Gastroesophageal sphincter (tissue), 3 donors: ENCODE measurements at regions not wholly inside any gene's neighbourhood (a gene's known extent, or its start where the extent isn't known, plus 50 kb on each side); places are given as distances from the start of the nearest gene placed in this dataset.

ENCODE experiments used
- CTCF ChIP-seq, 4 experiments: fragments of 200-600 bp in 2 of 4; fragments of 450-650 bp in 2 of 4; sonication (generic) in 1 of 4; IDR thresholded peaks; one replicate each; pipeline ENCODE4 v1.5.1; 2017 to 2019; ENCODE audit warnings: antibody characterized with exemption in 4 of 4, mild to moderate bottlenecking in 2 of 4, moderate library complexity in 2 of 4
- EP300 ChIP-seq: sonication (generic); formaldehyde crosslinking; IDR thresholded peaks from one replicate; pipeline ENCODE4 v1.6.1; 2017; ENCODE audit warnings: antibody characterized with exemption, mild to moderate bottlenecking
- POLR2A ChIP-seq, 2 donors: fragments of 450-650 bp; IDR thresholded peaks; one replicate each; pipeline ENCODE4 v1.6.1; 2017; ENCODE audit warnings: antibody characterized with exemption in 2 of 2, mild to moderate bottlenecking in 2 of 2, moderate library complexity in 1 of 2
- POLR2AphosphoS5 ChIP-seq: sonication (generic); formaldehyde crosslinking; IDR thresholded peaks from one replicate; pipeline ENCODE4 v1.6.1; 2017; ENCODE audit warnings: antibody characterized with exemption

GRCh38 chr10:108410236-108410635, 1245.7 kb upstream of the SORCS1 start:
- TF ChIP-seq POLR2AphosphoS5 (no peak), CTCF (IDR thresholded peaks at IDR 0.05) (no peak), POLR2A (IDR thresholded peaks at IDR 0.05) (no peak), EP300 (no peak)
